ES-I3 (cell line): ENCODE measurements at regions not wholly inside any gene's neighbourhood (a gene's known extent, or its start where the extent isn't known, plus 50 kb on each side); places are given as distances from the start of the nearest gene placed in this dataset.
"Not testable (repeated sequence)": the region's sequence is repeated elsewhere in the genome, so short reads cannot be mapped to it uniquely, and the experiment has no call there.

Experiments
- H3K36me3 ChIP-seq: 2 replicates; pipeline ENCODE4 v1.6.1; 2013; ENCODE audit warnings: mild to moderate bottlenecking, low read length, control low read depth, moderate library complexity; ENCODE audit not compliant: insufficient read depth
- H3K4me1 ChIP-seq: 2 replicates; pipeline ENCODE4 v1.6.1; 2013; ENCODE audit warnings: mild to moderate bottlenecking, control low read depth, low read length; ENCODE audit not compliant: insufficient read depth
- H3K9ac ChIP-seq: 2 replicates; pipeline ENCODE4 v1.6.1; 2013; ENCODE audit warnings: low read depth, mild to moderate bottlenecking, low read length, moderate library complexity
- H3K9me3 ChIP-seq: 2 replicates; pipeline ENCODE4 v1.6.1; 2013; ENCODE audit warnings: mild to moderate bottlenecking, low read length, moderate library complexity; ENCODE audit not compliant: control insufficient read depth, insufficient read depth

- Histone ChIP-seq H3K9me3 (no peaks in the 10 kb centered on the region), H3K36me3 (peaks cover 2% of the 10 kb centered on the region; the same call in 1 of the 2 replicates), H3K4me1 (peaks cover 29% of the 10 kb centered on the region; the same call in 1 of the 2 replicates), H3K9ac (no peak overlapping the region)
These were observed 100.9 kb upstream of the GSE1 start for GRCh38 chr16:85511938-85512807.

- Histone ChIP-seq H3K36me3 (peaks cover 2% of the 10 kb centered on the region; the same call in 1 of the 2 replicates), H3K4me1 (peaks cover 25% of the 10 kb centered on the region; the same call in 1 of the 2 replicates), H3K9me3 (no peaks in the 10 kb centered on the region), H3K9ac (no peak overlapping the region)
These were observed 100.4 kb upstream of the GSE1 start for GRCh38 chr16:85512808-85513115.

GRCh38 chr16:85513180-85513579 is 99.9 kb upstream of the GSE1 start:
- no peaks in the 10 kb centered on the region for H3K9me3 ChIP-seq
- peaks cover 2% of the 10 kb centered on the region; the same call in 1 of the 2 replicates for H3K36me3 ChIP-seq
- H3K4me1 ChIP-seq = peaks cover 25% of the 10 kb centered on the region; the same call in 1 of the 2 replicates
- H3K9ac ChIP-seq = no peak overlapping the region

DNA sequence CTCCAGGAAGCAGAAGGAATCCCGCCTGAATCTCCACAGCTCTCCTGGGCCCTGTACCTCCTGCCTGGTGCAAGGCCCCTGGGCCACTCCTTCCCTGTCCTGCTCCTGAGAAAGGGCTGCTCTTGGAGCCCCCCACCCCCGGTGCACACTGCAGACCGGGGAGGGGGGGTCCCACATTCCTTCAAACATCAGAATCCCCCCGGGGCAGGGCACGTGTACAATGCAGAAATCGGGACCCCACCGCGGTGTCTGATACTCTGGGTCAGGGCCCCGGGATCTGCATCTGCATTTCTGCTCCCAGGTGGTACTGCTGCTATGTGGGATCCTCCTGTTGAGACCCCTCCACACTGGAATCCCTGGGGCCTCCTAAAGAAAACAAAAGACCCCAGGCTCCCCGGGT is 99.5 kb upstream of the GSE1 start:
- Histone ChIP-seq H3K36me3 (peaks cover under 1% of the 10 kb centered on the region; the same call in 1 of the 2 replicates), H3K9me3 (no peaks in the 10 kb centered on the region), H3K9ac (no peak overlapping the region), H3K4me1 (peaks cover 25% of the 10 kb centered on the region; the same call in 1 of the 2 replicates)

DNA sequence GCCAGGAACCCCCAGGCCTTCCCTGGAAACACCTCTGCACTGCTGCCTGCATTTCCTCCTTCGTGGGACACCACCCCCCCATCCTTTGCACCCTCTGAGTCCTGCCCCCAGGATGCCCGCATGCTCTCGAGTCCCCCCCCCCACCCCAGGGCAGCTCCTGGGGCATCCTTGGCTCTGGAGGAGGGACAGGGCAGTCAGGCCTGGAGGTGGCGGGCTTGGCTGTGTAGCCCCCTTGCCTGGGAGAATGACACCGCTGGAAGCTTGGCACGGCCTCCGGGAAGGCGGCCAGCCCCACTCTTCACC is 98.9 kb upstream of the GSE1 start:
- peaks cover 25% of the 10 kb centered on the region; the same call in 1 of the 2 replicates for H3K4me1 ChIP-seq
- no peaks in the 10 kb centered on the region for H3K9me3 ChIP-seq
- no peak overlapping the region for H3K9ac ChIP-seq

GRCh38 chr16:85514598-85515318 is 98.4 kb upstream of the GSE1 start:
- no peaks in the 10 kb centered on the region for H3K9me3 ChIP-seq
- H3K36me3 ChIP-seq = no peaks in the 10 kb centered on the region
- H3K4me1 ChIP-seq = peaks cover 25% of the 10 kb centered on the region; the same call in 1 of the 2 replicates
- H3K9ac ChIP-seq = no peak overlapping the region

More for the DNA sequence above, 98.9 kb upstream of the GSE1 start:
- H3K36me3 ChIP-seq = no peaks in the 10 kb centered on the region

DNA sequence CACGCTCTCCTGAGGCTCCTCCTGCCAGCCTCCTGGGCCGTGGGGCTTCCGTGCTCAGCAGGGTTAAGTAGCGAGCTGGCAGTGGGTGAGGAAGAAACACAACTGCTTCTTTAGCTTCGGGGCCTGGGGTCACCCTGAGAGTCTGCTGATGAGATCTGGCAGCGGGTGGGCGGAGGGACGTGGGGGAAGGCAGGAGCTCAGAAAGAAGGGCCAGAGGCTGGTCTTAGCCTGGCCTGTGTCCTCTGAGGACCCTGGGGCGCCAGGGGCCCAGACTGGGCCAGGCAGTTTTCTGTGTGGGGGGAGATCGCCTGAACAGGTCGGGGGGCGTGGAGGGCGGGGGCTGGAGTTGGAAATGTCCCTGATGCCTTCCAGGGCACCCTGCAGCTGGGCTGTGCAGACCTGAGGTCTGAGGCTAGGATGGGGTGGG is 97.8 kb upstream of the GSE1 start:
- Histone ChIP-seq H3K9ac (no peak overlapping the region), H3K9me3 (no peaks in the 10 kb centered on the region), H3K36me3 (no peaks in the 10 kb centered on the region), H3K4me1 (peaks cover 25% of the 10 kb centered on the region; the same call in 1 of the 2 replicates)

DNA sequence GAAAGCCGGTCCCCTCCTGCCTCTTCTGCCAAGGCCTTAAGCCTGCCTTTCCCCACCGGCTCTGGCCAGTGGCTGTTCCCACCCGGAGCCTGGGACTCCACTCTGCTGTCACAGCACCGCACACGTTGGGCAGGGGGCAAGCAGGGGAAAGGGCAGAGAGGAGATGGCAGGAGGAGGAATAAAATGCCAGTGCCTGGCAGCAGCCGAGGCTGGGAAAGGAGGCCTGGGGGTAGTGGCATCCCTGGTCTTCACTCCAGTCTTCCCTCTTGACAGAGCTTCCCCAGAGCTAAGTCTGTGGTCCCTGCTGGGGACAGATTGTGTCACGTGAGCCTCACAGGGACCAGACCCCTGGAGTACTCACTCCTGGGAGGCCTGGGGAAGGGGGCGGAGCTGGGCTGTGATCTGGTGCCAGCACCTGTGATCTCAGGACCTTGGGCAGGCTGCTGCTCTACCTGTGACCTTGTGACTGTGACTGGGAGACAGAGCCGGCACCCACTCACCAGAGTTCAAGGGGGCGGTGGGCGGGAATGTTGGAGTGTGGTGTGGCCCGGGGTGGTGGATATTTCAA is 97.2 kb upstream of the GSE1 start:
- no peaks in the 10 kb centered on the region for H3K36me3 ChIP-seq
- H3K9ac ChIP-seq = no peak overlapping the region
- H3K4me1 ChIP-seq = peaks cover 25% of the 10 kb centered on the region; the same call in 1 of the 2 replicates
- H3K9me3 ChIP-seq = no peaks in the 10 kb centered on the region

- Histone ChIP-seq H3K36me3 (no peaks in the 10 kb centered on the region), H3K4me1 (peaks cover 25% of the 10 kb centered on the region; the same call in 1 of the 2 replicates), H3K9ac (no peak overlapping the region), H3K9me3 (no peaks in the 10 kb centered on the region)
These were observed 96.0 kb upstream of the GSE1 start for GRCh38 chr16:85517154-85517553.

- H3K9ac ChIP-seq = no peak overlapping the region
- H3K4me1 ChIP-seq = peaks cover 25% of the 10 kb centered on the region; the same call in 1 of the 2 replicates
- no peaks in the 10 kb centered on the region for H3K9me3 ChIP-seq
- no peaks in the 10 kb centered on the region for H3K36me3 ChIP-seq
These were observed 95.5 kb upstream of the GSE1 start for GRCh38 chr16:85517563-85518179.

DNA sequence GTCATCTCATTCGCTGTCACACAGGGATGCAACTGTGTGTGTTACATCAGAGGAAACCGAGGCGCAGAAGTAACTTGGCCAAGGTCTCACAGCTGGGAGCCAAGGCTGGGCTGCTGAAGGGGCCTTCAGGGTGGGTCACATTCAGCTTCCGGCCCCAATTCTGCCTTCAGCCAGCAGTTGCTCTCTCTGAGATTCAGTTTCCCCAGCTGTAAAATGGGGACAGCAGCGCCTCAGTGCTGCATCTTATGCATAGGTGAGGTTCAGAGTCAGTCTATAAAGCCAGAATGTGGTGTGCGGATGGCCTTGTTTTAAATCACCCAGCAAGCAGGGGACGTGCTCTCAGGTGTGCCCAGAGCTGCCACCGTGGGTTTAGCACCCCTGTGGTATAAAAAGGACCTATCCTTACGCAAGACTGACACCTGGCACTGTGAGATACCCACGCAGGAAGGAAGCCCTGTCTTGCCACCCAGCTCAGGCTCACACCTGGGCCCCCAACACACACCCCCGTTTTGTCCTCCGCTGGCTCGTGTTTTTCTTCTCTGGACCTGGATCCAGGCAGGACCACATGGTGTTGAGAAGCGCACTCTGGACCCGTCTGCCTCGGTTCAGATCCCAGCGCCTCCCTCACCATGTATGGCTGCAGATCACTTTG is 94.6 kb upstream of the GSE1 start:
- no peak overlapping the region for H3K9ac ChIP-seq

GRCh38 chr16:85519050-85519440 is 94.1 kb upstream of the GSE1 start:
- H3K9me3 ChIP-seq, H3K9ac ChIP-seq, H3K36me3 ChIP-seq: not testable (repeated sequence)
- H3K4me1 ChIP-seq = peaks cover 27% of the 10 kb centered on the region

More for the DNA sequence above, 94.6 kb upstream of the GSE1 start:
- peaks cover 25% of the 10 kb centered on the region for H3K4me1 ChIP-seq
- H3K9me3 ChIP-seq = no peaks in the 10 kb centered on the region
- H3K36me3 ChIP-seq = no peaks in the 10 kb centered on the region

DNA sequence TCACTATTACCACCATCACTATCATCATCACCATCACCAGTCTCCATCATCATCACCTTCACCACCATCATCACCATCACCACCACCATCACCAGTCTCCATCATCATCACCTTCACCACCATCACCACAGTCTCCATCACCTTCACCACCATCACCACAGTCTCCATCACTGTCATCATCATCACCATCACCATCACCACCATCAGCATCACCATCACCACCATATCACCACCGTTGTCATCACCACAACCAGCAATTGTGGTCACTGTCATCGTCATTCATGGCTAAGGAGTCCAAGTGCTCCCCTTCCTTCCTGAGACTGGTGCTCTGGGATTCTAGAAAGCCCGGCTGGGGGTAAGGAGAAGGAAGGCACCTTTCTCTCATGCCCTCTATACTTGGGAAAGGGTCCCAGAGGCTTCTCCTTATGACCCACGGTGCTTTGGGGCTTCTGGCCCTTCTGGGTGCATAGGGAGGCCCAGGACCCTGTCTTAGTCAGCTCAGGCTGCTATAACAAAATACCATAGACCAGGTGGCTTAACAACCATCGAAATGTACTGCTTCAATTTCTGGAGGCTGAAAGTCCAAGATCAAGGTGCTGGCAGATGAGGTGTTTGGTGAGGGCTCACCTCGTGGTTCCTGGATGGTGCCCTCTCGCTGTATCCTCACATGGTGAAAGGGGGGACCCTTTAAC is 93.4 kb upstream of the GSE1 start:
- Histone ChIP-seq H3K9ac (no peak overlapping the region), H3K36me3 (no peaks in the 10 kb centered on the region), H3K4me1 (peaks cover 28% of the 10 kb centered on the region), H3K9me3 (no peaks in the 10 kb centered on the region)
